Psoas muscle (tissue), 7 donors: ENCODE measurements at regions not wholly inside any gene's neighbourhood (a gene's known extent, or its start where the extent isn't known, plus 50 kb on each side); places are given as distances from the start of the nearest gene placed in this dataset.

Experiments
- ATAC-seq, 4 donors: fragments of 200-7000 bp; cut with Tn5 transposase; one replicate each; pipeline ENCODE4 v1.9.1; 2020; ENCODE audit warnings: moderate library complexity in 3 of 4, mild to moderate bottlenecking in 2 of 4
- DNase-seq, 2 donors: peaks; one replicate each; pipeline ENCODE4 v3.0.0-alpha.2; 2020
- H3K27ac ChIP-seq: fragments of 200-600 bp; one replicate; pipeline ENCODE4 v1.8.0; 2022
- H3K27me3 ChIP-seq, 3 donors: fragments of 200-600 bp in 1 of 3; one replicate each; pipeline versions ENCODE4 v1.6.1 to v1.8.0; 2013 to 2022; ENCODE audit warnings: low read length in 2 of 3, mild to moderate bottlenecking in 2 of 3, moderate library complexity in 1 of 3; ENCODE audit not compliant: insufficient read depth in 3 of 3
- H3K36me3 ChIP-seq, 2 donors: fragments of 200-600 bp in 1 of 2; one replicate each; pipeline versions ENCODE4 v1.6.1 to v1.8.0; 2013 to 2022; ENCODE audit warnings: low read depth in 1 of 2, mild to moderate bottlenecking in 1 of 2, moderate library complexity in 1 of 2; ENCODE audit not compliant: insufficient read depth in 1 of 2
- H3K4me1 ChIP-seq: fragments of 200-600 bp; one replicate; pipeline ENCODE4 v1.8.0; 2022
- H3K4me3 ChIP-seq: fragments of 200-600 bp; one replicate; pipeline ENCODE4 v1.8.0; 2022; ENCODE audit warnings: mild to moderate bottlenecking
- H3K9me3 ChIP-seq: fragments of 200-600 bp; one replicate; pipeline ENCODE4 v1.8.0; 2022
- CTCF ChIP-seq: fragments of 200-600 bp; IDR thresholded peaks from one replicate; pipeline ENCODE4 v1.8.0; 2022; ENCODE audit warnings: antibody characterized with exemption
- WGBS, 3 donors: extraction: QIAGEN DNeasy Blood & Tissue Kit; methylation state at CpG; one replicate each; pipeline versions ENCODE4 v1.1.6 to v1.1.7; 2013; 5-methylcytosine and 5-hydroxymethylcytosine counted together
- intact Hi-C, 2 donors: fragments of 100-400 bp; cut with DNase I; formaldehyde crosslinking; loops; one replicate each; pipeline versions ENCODE4 v1.11.0 to v1.14.2; 2022
- donor health status: healthy with polysubstance abuse.
- donor health status: DM: no; HTN: no; CAD: no; lungs with moderate emphysema.
- donor health status: Bipolar disorder and iron deficiency.
- donor health status: healthy.
- donor health status: DM: yes; HTN: yes; CAD: no.
- donor health status: DM: no; HTN: no; CAD: no.
- donor health status: DM: yes; HTN: yes; CAD: no.

GRCh38 chr15:25051399-25052154 lies 96.8 kb downstream of the SNRPN start:
- intact Hi-C loops: no loop called here
- TF ChIP-seq CTCF: no peak
- no peak overlapping the region for H3K27ac ChIP-seq
- DNase-seq (no peak), ATAC-seq (no peak)
- no peaks in the 10 kb centered on the region for H3K4me1 ChIP-seq
- WGBS, 3 donors: 82 to 90% (median 85%) methylated on average over 13 of the region's 13 CpGs
- H3K36me3 ChIP-seq: peaks cover 3 to 57% of the 10 kb centered on the region in 2 donors
- H3K27me3 ChIP-seq: no peaks in the 10 kb centered on the region
- no peak overlapping the region for H3K4me3 ChIP-seq
- H3K9me3 ChIP-seq: peaks cover 76% of the 10 kb centered on the region

GRCh38 chr15:25052191-25052999 lies 97.6 kb downstream of the SNRPN start:
- DNase-seq: no peak
- Histone ChIP-seq H3K4me1 (no peaks in the 10 kb centered on the region), H3K36me3 (peaks cover 2 to 50% of the 10 kb centered on the region in 2 donors), H3K9me3 (peaks cover 77% of the 10 kb centered on the region), H3K27me3 (no peaks in the 10 kb centered on the region), H3K27ac (no peak overlapping the region), H3K4me3 (no peak overlapping the region)
- WGBS, 3 donors: 87 to 91% (median 89%) methylated on average over 14 of the region's 14 CpGs
- no peak for TF ChIP-seq CTCF
- intact Hi-C loops: no loop called here
- no peak for ATAC-seq

- Histone ChIP-seq H3K27me3 (no peaks in the 10 kb centered on the region), H3K4me3 (no peak overlapping the region), H3K9me3 (peaks cover 80% of the 10 kb centered on the region), H3K36me3 (peaks cover 0 to 48% of the 10 kb centered on the region in 2 donors), H3K4me1 (no peaks in the 10 kb centered on the region), H3K27ac (no peak overlapping the region)
- WGBS, 3 donors: 89 to 92% (median 91%) methylated on average over 20 of the region's 20 CpGs
- TF ChIP-seq CTCF: no peak
- intact Hi-C loops: no loop called here
- peak in 1 of 4 donors; percentile 5 for ATAC-seq
- no peak for DNase-seq
Observed at GRCh38 chr15:25053000-25053815, 98.4 kb downstream of the SNRPN start.

GRCh38 chr15:25054329-25054728 lies 99.5 kb downstream of the SNRPN start:
- ATAC-seq (no peak), DNase-seq (no peak)
- Histone ChIP-seq H3K9me3 (peaks cover 89% of the 10 kb centered on the region), H3K4me3 (no peak overlapping the region), H3K27me3 (no peaks in the 10 kb centered on the region), H3K36me3 (peaks cover 0 to 51% of the 10 kb centered on the region in 2 donors), H3K27ac (no peak overlapping the region), H3K4me1 (no peaks in the 10 kb centered on the region)
- no peak for TF ChIP-seq CTCF
- 93 to 97% (median 94%) methylated on average over 8 of the region's 8 CpGs for WGBS, 3 donors
- intact Hi-C loops: no loop called here
